HepG2 (cell line): ENCODE measurements at regions not wholly inside any gene's neighbourhood (a gene's known extent, or its start where the extent isn't known, plus 50 kb on each side); places are given as distances from the start of the nearest gene placed in this dataset.

Experiments
- ARHGAP35 ChIP-seq: sonication (generic); formaldehyde crosslinking; IDR thresholded peaks from 2 replicates; pipeline ENCODE4 v1.9.0; 2022; ENCODE audit warnings: mild to moderate bottlenecking, inconsistent platforms, moderate library complexity, missing genetic modification reagents, borderline replicate concordance
- BORCS8-MEF2B ChIP-seq: sonication (generic); formaldehyde crosslinking; IDR thresholded peaks from 2 replicates; pipeline ENCODE4 v1.8.0; 2022; ENCODE audit warnings: mild to moderate bottlenecking, missing genetic modification reagents
- CHD2 ChIP-seq: IDR thresholded peaks from 2 replicates; pipeline ENCODE4 v1.6.1; 2011; ENCODE audit warnings: low read depth, low read length, improper control_type of control experiment
- DDIT3 ChIP-seq: sonication (generic); formaldehyde crosslinking; IDR thresholded peaks from 2 replicates; pipeline ENCODE4 v1.4.0; 2020; ENCODE audit warnings: mild to moderate bottlenecking, missing genetic modification reagents
- DMTF1 ChIP-seq: sonication (generic); formaldehyde crosslinking; IDR thresholded peaks from 2 replicates; pipeline ENCODE4 v1.4.0; 2020; ENCODE audit warnings: mild to moderate bottlenecking, missing genetic modification reagents
- DRAP1 ChIP-seq: IDR thresholded peaks from 2 replicates; pipeline ENCODE4 v1.6.1; 2016; ENCODE audit warnings: missing genetic modification reagents, missing compliant biosample characterization
- GLI4 ChIP-seq: sonication (generic); formaldehyde crosslinking; IDR thresholded peaks from 2 replicates; pipeline ENCODE4 v1.5.1; 2020; ENCODE audit warnings: missing genetic modification reagents, mild to moderate bottlenecking, moderate library complexity, borderline replicate concordance
- MAX ChIP-seq: IDR thresholded peaks from 2 replicates; pipeline ENCODE4 v1.6.1; 2012; ENCODE audit warnings: inconsistent platforms
- MYPOP ChIP-seq: sonication (generic); formaldehyde crosslinking; IDR thresholded peaks from 2 replicates; pipeline ENCODE4 v1.8.1; 2023; ENCODE audit warnings: mild to moderate bottlenecking, moderate library complexity, missing genetic modification reagents
- NFE2L1 ChIP-seq: sonication (generic); formaldehyde crosslinking; IDR thresholded peaks from 2 replicates; pipeline ENCODE4 v1.4.0; 2020; ENCODE audit warnings: missing genetic modification reagents, mild to moderate bottlenecking, borderline replicate concordance
- NFKBIZ ChIP-seq: IDR thresholded peaks from 2 replicates; pipeline ENCODE4 v1.6.1; 2018; ENCODE audit warnings: missing genetic modification reagents, missing compliant biosample characterization
- PHF21A ChIP-seq: sonication (generic); formaldehyde crosslinking; IDR thresholded peaks from 2 replicates; pipeline ENCODE4 v1.5.0; 2020; ENCODE audit warnings: mild to moderate bottlenecking, missing genetic modification reagents
- PRDM4 ChIP-seq: sonication (generic); formaldehyde crosslinking; IDR thresholded peaks from 2 replicates; pipeline ENCODE4 v1.9.0; 2021; ENCODE audit warnings: missing genetic modification reagents, borderline replicate concordance
- RARA ChIP-seq: IDR thresholded peaks from 2 replicates; pipeline ENCODE4 v1.6.1; 2016; ENCODE audit warnings: missing genetic modification reagents, missing compliant biosample characterization
- SMAD9 ChIP-seq: sonication (generic); formaldehyde crosslinking; IDR thresholded peaks from 2 replicates; pipeline ENCODE4 v1.5.1; 2020; ENCODE audit warnings: mild to moderate bottlenecking, missing genetic modification reagents
- TCF12 ChIP-seq, 2 experiments: fragments of 450-650 bp in 1 of 2; sonication (generic) in 1 of 2; formaldehyde crosslinking in 1 of 2; IDR thresholded peaks; 2 replicates each; pipeline versions ENCODE4 v1.6.1 to v1.8.0; 2017 to 2022; ENCODE audit warnings: antibody characterized with exemption in 1 of 2, mild to moderate bottlenecking in 1 of 2, missing genetic modification reagents in 1 of 2, moderate library complexity in 1 of 2
- ZFAT ChIP-seq: sonication (generic); formaldehyde crosslinking; conservative IDR thresholded peaks from 2 replicates; pipeline ENCODE4 v1.8.1; 2023; ENCODE audit warnings: missing genetic modification reagents, inconsistent platforms
- ZFX ChIP-seq: sonication (generic); formaldehyde crosslinking; IDR thresholded peaks from 2 replicates; pipeline ENCODE4 v1.4.0; 2020; ENCODE audit warnings: mild to moderate bottlenecking, low read depth, missing genetic modification reagents, moderate library complexity
- ZNF614 ChIP-seq: IDR thresholded peaks from 2 replicates; pipeline ENCODE4 v1.6.1; 2018; ENCODE audit warnings: missing biosample characterization, missing genetic modification reagents, inconsistent platforms, borderline replicate concordance
- ZNF879 ChIP-seq: sonication (generic); formaldehyde crosslinking; IDR thresholded peaks from 2 replicates; pipeline ENCODE4 v1.8.1; 2023; ENCODE audit warnings: missing genetic modification reagents
- ZSCAN20 ChIP-seq: sonication (generic); formaldehyde crosslinking; IDR thresholded peaks from 2 replicates; pipeline ENCODE4 v1.4.0; 2020; ENCODE audit warnings: missing genetic modification reagents, mild to moderate bottlenecking, borderline replicate concordance
- ZSCAN29 ChIP-seq: sonication (generic); formaldehyde crosslinking; conservative IDR thresholded peaks from 2 replicates; pipeline ENCODE4 v1.4.0; 2020; ENCODE audit warnings: mild to moderate bottlenecking, missing genetic modification reagents

GRCh38 chr2:42928692-42929545, 136.5 kb upstream of the HAAO start (continued):
- TF ChIP-seq DRAP1 (CRISPR knock-in tag) (peak; percentile 44; the same call in 1 of the 2 replicates), ZNF614 (peak; percentile 49; the same call in 1 of the 2 replicates), ZSCAN29 (CRISPR knock-in tag) (0 out of 2 replicates have a peak, but pooled peaks have one; percentile 51), MAX (no peak), ZFAT (CRISPR knock-in tag) (no peak), ARHGAP35 (peak; percentile 24; the same call in 1 of the 2 replicates), ZSCAN20 (CRISPR knock-in tag) (peak; percentile 52; the same call in 1 of the 2 replicates), DMTF1 (CRISPR knock-in tag) (0 out of 2 replicates have a peak, but pooled peaks have one; percentile 53), BORCS8-MEF2B (CRISPR knock-in tag) (peak; percentile 77), RARA (CRISPR knock-in tag) (peak; percentile 97), PHF21A (CRISPR knock-in tag) (no peak; the same call in none of the 2 replicates), TCF12 (IDR thresholded peaks at IDR 0.05) (no peak), TCF12 (CRISPR knock-in tag; IDR thresholded peaks at IDR 0.05) (peak; percentile 82; the same call in 1 of the 2 replicates), NFE2L1 (CRISPR knock-in tag) (no peak), DDIT3 (CRISPR knock-in tag) (no peak), SMAD9 (CRISPR knock-in tag) (no peak), NFKBIZ (CRISPR knock-in tag) (0 out of 2 replicates have a peak, but pooled peaks have one; percentile 29), ZNF879 (CRISPR knock-in tag) (no peak), PRDM4 (CRISPR knock-in tag) (0 out of 2 replicates have a peak, but pooled peaks have one; percentile 55), ZFX (peak; percentile 79), MYPOP (CRISPR knock-in tag) (no peak), GLI4 (CRISPR knock-in tag) (no peak), CHD2 (no peak)
